Activated CD8-positive, alpha-beta T cell treated with anti-CD3 and anti-CD28 coated beads for 36 hours (primary cell): ENCODE measurements at regions not wholly inside any gene's neighbourhood (a gene's known extent, or its start where the extent isn't known, plus 50 kb on each side); places are given as distances from the start of the nearest gene placed in this dataset.

Experiments used
- ATAC-seq: fragments of 200-7000 bp; cut with Tn5 transposase; one replicate; pipeline ENCODE4 v1.10.0; 2021; ENCODE audit warnings: mild to moderate bottlenecking, moderate library complexity
- CTCF ChIA-PET: fragments of 350-600 bp; sonication (Branson Sonifier 250); formaldehyde crosslinking; loops from one replicate; lab custom pipeline; 2021; ENCODE audit warnings: antibody characterized with exemption; lab: Charles Lee
- POLR2A ChIA-PET: fragments of 350-600 bp; sonication (Branson Sonifier 250); formaldehyde crosslinking; loops from one replicate; lab custom pipeline; 2021; ENCODE audit warnings: antibody characterized with exemption; lab: Charles Lee
- DNase-seq: peaks from one replicate; pipeline ENCODE4 v3.0.0-alpha.2; 2020
- H3K27ac Mint-ChIP-seq: one replicate; pipeline ENCODE4 v1.8.0; 2021; ENCODE audit warnings: mild to moderate bottlenecking, mixed read lengths
- H3K27me3 Mint-ChIP-seq: one replicate; pipeline ENCODE4 v1.8.0; 2021; ENCODE audit warnings: mixed read lengths
- H3K36me3 Mint-ChIP-seq: one replicate; pipeline ENCODE4 v1.8.0; 2021; ENCODE audit warnings: low read depth, mixed read lengths
- H3K4me1 Mint-ChIP-seq: one replicate; pipeline ENCODE4 v1.8.0; 2021; ENCODE audit warnings: low read depth, mixed read lengths
- H3K4me3 Mint-ChIP-seq: one replicate; pipeline ENCODE4 v1.8.0; 2021; ENCODE audit warnings: mild to moderate bottlenecking, moderate library complexity, mixed read lengths
- H3K9me3 Mint-ChIP-seq: one replicate; pipeline ENCODE4 v1.8.0; 2021; ENCODE audit warnings: mixed read lengths
- CTCF ChIP-seq: fragments of 200-600 bp; IDR thresholded peaks from one replicate; pipeline ENCODE4 v1.8.0; 2022; ENCODE audit warnings: antibody characterized with exemption, mild to moderate bottlenecking
- intact Hi-C: fragments of 100-400 bp; cut with micrococcal nuclease; formaldehyde crosslinking; loops from one replicate; pipeline ENCODE4 v1.10.0; 2022

GRCh38 chr17:6356562-6356961, 78.4 kb downstream of the AIPL1 start:
- Mint-ChIP-seq H3K27me3 (peaks cover 26% of the 10 kb centered on the region), H3K9me3 (no peaks in the 10 kb centered on the region), H3K27ac (no peak overlapping the region), H3K4me3 (no peak overlapping the region), H3K36me3 (no peaks in the 10 kb centered on the region), H3K4me1 (no peaks in the 10 kb centered on the region)
- DNase-seq = no peak
- TF ChIP-seq CTCF = no peak
- ChIA-PET CTCF (no interaction called here), POLR2A (no interaction called here)
- ATAC-seq = no peak
- intact Hi-C loops = no loop called here

GRCh38 chr17:6355196-6355595, 79.7 kb downstream of the AIPL1 start:
- intact Hi-C loops = no loop called here
- no peak overlapping the region for H3K4me3 Mint-ChIP-seq
- DNase-seq = no peak
- ChIA-PET POLR2A (interaction anchor here (0.8 kb wide), 1 partner anchor 14 kb away, joined by 3 read pairs; no protein-coding TSS in a partner anchor), CTCF (no interaction called here)
- H3K27me3 Mint-ChIP-seq = peaks cover 24% of the 10 kb centered on the region
- ATAC-seq = no peak
- no peaks in the 10 kb centered on the region for H3K9me3 Mint-ChIP-seq
- H3K36me3 Mint-ChIP-seq = no peaks in the 10 kb centered on the region
- TF ChIP-seq CTCF = no peak
- H3K4me1 Mint-ChIP-seq = no peaks in the 10 kb centered on the region
- H3K27ac Mint-ChIP-seq = no peak overlapping the region

GRCh38 chr17:6352801-6353560, 81.9 kb downstream of the AIPL1 start:
- CTCF ChIA-PET = no interaction called here
- Mint-ChIP-seq H3K9me3 (no peaks in the 10 kb centered on the region), H3K4me3 (no peak overlapping the region), H3K4me1 (no peaks in the 10 kb centered on the region), H3K36me3 (no peaks in the 10 kb centered on the region), H3K27me3 (peaks cover 18% of the 10 kb centered on the region), H3K27ac (no peak overlapping the region)
- DNase-seq (no peak), ATAC-seq (no peak)
- no peak for TF ChIP-seq CTCF
- intact Hi-C loops = no loop called here
- POLR2A ChIA-PET = interaction anchor here (1.4 kb wide), 1 partner anchor 63 kb away, joined by 3 read pairs; no protein-coding TSS in a partner anchor

GRCh38 chr17:6352016-6352415, 82.9 kb downstream of the AIPL1 start:
- POLR2A ChIA-PET = no interaction called here
- DNase-seq (no peak), ATAC-seq (no peak)
- CTCF ChIA-PET = no interaction called here
- Mint-ChIP-seq H3K36me3 (no peaks in the 10 kb centered on the region), H3K4me1 (no peaks in the 10 kb centered on the region), H3K4me3 (no peak overlapping the region), H3K9me3 (no peaks in the 10 kb centered on the region), H3K27ac (no peak overlapping the region), H3K27me3 (peaks cover 21% of the 10 kb centered on the region)
- no peak for TF ChIP-seq CTCF
- intact Hi-C loops = no loop called here

GRCh38 chr17:6350806-6351205, 84.1 kb downstream of the AIPL1 start:
- Mint-ChIP-seq H3K36me3 (no peaks in the 10 kb centered on the region), H3K27ac (no peak overlapping the region), H3K27me3 (peaks cover 17% of the 10 kb centered on the region), H3K4me1 (no peaks in the 10 kb centered on the region), H3K9me3 (no peaks in the 10 kb centered on the region), H3K4me3 (no peak overlapping the region)
- intact Hi-C loops = no loop called here
- no peak for TF ChIP-seq CTCF
- POLR2A ChIA-PET = no interaction called here
- CTCF ChIA-PET = no interaction called here
- no peak for ATAC-seq
- DNase-seq = no peak
